Natural killer cell treated with Interleukin-12 subunit alpha and Interleukin-12 subunit beta and Interleukin-15 and Interleukin-18, amount 100 ng/mL, for 72 hours (primary cell): ENCODE measurements at regions not wholly inside any gene's neighbourhood (a gene's known extent, or its start where the extent isn't known, plus 50 kb on each side); places are given as distances from the start of the nearest gene placed in this dataset.
"Not testable (repeated sequence)": the region's sequence is repeated elsewhere in the genome, so short reads cannot be mapped to it uniquely, and the experiment has no call there.

Source experiments
- ATAC-seq, 2 donors: fragments of 150-1000 bp; cut with Tn5 transposase in 1 of 2; sonication (Bioruptor Pico), chemical (Tn5 transposase) in 1 of 2; 2 replicates each; pipeline ENCODE4 v1.10.0; 2021
- DNase-seq: peaks from one replicate; pipeline ENCODE4 v3.0.0; 2022; ENCODE audit warnings: low spot score
- H3K27ac Mint-ChIP-seq, 2 donors: 1 replicate in 1 of 2; 2 replicates in 1 of 2; pipeline ENCODE4 v1.8.0; 2022; ENCODE audit warnings: mixed read lengths in 2 of 2, mild to moderate bottlenecking in 1 of 2, moderate library complexity in 1 of 2
- H3K27me3 Mint-ChIP-seq, 2 donors: 1 replicate in 1 of 2; 2 replicates in 1 of 2; pipeline ENCODE4 v1.8.0; 2022; ENCODE audit warnings: mixed read lengths in 2 of 2
- H3K36me3 Mint-ChIP-seq: one replicate; pipeline ENCODE4 v1.8.0; 2022; ENCODE audit warnings: mixed read lengths
- H3K4me1 Mint-ChIP-seq, 2 donors: 1 replicate in 1 of 2; 2 replicates in 1 of 2; pipeline ENCODE4 v1.8.0; 2022; ENCODE audit warnings: low read depth in 2 of 2, mixed read lengths in 2 of 2, mild to moderate bottlenecking in 1 of 2
- H3K4me3 Mint-ChIP-seq: one replicate; pipeline ENCODE4 v1.8.0; 2022; ENCODE audit warnings: mixed read lengths
- H3K9me3 Mint-ChIP-seq: 2 replicates; pipeline ENCODE4 v1.8.0; 2022; ENCODE audit warnings: mixed read lengths

- Mint-ChIP-seq H3K27me3 (peaks cover 0 to 3% of the 10 kb centered on the region in 2 donors), H3K27ac (no peak overlapping the region), H3K36me3 (peaks cover 3% of the 10 kb centered on the region)
Observed at GRCh38 chr5:100676817-100677631, 141.8 kb downstream of the FAM174A start.

DNA sequence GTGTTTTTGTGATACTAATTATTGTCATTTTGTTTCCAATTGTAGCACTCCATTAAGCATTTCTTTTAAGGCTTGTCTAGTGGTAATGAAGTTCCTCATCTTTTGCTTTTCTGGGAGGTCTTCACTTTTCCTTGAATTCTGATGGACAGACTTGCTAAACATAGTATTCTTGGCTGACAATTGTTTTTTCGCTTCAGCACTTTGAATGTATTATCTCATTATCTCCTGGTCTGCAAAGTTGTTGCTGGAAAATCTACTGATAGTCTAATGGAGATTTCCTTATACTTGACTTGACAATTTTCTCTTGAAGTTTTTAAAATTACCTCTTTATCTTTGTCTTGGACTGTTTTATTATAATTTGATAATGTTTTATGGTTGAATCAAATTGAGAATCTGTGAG, 147.5 kb downstream of the FAM174A start:
- Mint-ChIP-seq H3K4me1 (no peaks in the 10 kb centered on the region), H3K27ac (no peak overlapping the region), H3K4me3 (no peak overlapping the region), H3K36me3 (peaks cover 21% of the 10 kb centered on the region), H3K9me3 (peaks cover 21% of the 10 kb centered on the region), H3K27me3 (peaks cover 0 to 3% of the 10 kb centered on the region in 2 donors)
- ATAC-seq: no peak
- no peak for DNase-seq

More at GRCh38 chr5:100676817-100677631, 141.8 kb downstream of the FAM174A start:
- peaks cover 7% of the 10 kb centered on the region for H3K9me3 Mint-ChIP-seq
- DNase-seq (no peak), ATAC-seq (no peak)
- no peak overlapping the region for H3K4me3 Mint-ChIP-seq
- peaks cover 6 to 10% of the 10 kb centered on the region in 2 donors for H3K4me1 Mint-ChIP-seq

GRCh38 chr5:100683881-100684280, 148.7 kb downstream of the FAM174A start:
- Mint-ChIP-seq H3K4me3 (no peak overlapping the region), H3K27me3 (peaks cover 0 to 3% of the 10 kb centered on the region in 2 donors), H3K4me1 (no peaks in the 10 kb centered on the region), H3K36me3 (peaks cover 21% of the 10 kb centered on the region), H3K27ac (no peak overlapping the region), H3K9me3 (peaks cover 21% of the 10 kb centered on the region)
- ATAC-seq (no peak), DNase-seq (no peak)

DNA sequence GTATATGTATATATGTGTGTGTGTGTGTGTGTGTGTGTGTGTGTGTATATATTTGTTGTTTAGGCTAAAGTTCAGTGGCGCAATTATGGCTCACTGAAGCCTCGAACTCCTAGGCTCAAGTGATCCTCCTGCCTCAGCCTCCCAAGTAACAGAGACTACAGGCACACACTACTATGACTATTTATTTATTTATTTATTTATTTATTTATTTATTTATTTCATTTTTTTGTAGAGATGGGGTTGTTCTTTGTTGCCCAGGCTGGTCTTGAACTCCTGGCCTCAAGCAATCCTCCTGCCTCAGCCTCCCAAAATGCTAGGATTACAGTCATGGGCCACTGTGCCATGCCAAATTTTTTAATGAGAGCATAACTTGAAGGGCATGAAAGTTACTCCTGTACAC, 149.9 kb downstream of the FAM174A start:
- H3K36me3 Mint-ChIP-seq: peaks cover 21% of the 10 kb centered on the region
- ATAC-seq, DNase-seq, H3K4me3 Mint-ChIP-seq, H3K27me3 Mint-ChIP-seq, H3K4me1 Mint-ChIP-seq, H3K27ac Mint-ChIP-seq: not testable (repeated sequence)
- peaks cover 15% of the 10 kb centered on the region for H3K9me3 Mint-ChIP-seq

DNA sequence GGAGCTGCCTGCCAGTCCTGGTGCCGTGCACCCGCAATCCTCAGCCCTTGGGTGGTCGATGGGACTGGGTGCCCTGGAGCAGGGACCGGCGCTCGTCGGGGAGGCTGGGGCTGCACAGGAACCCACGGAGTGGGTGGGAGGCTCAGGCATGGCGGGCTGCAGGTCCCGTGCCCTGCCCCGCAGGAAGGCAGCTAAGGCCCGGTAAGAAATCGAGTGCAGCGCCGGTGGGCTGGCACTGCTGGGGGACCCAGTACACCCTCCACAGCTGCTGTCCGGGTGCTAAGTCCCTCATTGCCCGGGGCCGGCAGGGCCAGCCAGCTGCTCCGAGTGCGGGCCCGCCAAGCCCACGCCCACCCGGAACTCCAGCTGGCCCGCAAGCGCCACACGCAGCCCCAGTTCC, 153.7 kb downstream of the FAM174A start:
- H3K9me3 Mint-ChIP-seq, ATAC-seq: not testable (repeated sequence)

DNA sequence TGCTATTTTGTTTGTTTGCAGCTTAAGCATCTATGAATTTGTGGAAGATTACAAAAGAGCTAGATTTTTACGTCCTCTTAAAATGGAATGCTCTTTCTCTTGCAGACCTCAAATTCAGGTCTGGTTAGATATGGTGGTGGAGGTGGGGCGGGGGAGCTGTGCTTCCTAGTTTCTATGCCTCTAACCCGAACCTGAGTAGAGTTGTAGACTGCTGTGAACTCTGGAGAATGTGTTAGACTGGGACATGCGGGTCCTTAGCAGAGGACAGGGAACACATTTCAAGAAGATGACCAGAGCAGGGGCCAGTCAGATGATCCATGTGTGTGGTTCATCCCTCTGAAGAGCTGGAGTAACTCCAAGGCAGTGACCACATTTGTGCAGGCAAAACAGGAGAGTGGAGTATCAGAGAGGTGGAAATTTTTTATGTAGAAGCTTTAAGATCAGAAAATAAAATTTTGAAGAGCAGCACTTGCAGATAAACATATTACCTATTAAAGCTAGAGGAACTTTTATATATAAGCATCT, 154.9 kb downstream of the FAM174A start:
- DNase-seq (no peak), ATAC-seq (no peak)
- Mint-ChIP-seq H3K4me1 (peaks cover 7 to 13% of the 10 kb centered on the region in 2 donors), H3K4me3 (no peak overlapping the region), H3K27ac (no peak overlapping the region), H3K9me3 (no peaks in the 10 kb centered on the region), H3K36me3 (peaks cover 5% of the 10 kb centered on the region), H3K27me3 (no peaks in the 10 kb centered on the region)

More for the DNA sequence above, 153.7 kb downstream of the FAM174A start:
- not testable (repeated sequence) for DNase-seq, H3K27me3 Mint-ChIP-seq, H3K36me3 Mint-ChIP-seq, H3K4me1 Mint-ChIP-seq, H3K27ac Mint-ChIP-seq, H3K4me3 Mint-ChIP-seq

DNA sequence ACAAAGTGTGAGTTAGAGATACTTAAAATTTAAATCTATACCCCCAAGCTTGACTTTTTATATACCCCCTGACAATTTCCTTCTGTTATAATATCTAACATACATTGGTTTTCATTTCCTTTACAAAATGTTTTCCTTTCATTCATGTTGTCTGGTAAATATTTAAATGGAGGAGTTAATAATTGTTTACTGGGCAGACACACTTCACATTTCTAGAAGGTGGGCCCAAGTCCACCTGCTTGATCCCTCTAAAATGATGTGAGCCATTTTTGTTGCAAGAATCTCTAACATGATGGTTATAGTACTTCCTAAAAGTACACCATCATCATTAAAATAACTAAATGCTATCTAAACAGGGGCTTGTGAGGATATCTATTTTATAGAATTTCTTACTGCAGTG, 155.9 kb downstream of the FAM174A start:
- Mint-ChIP-seq H3K4me1 (peaks cover 11 to 17% of the 10 kb centered on the region in 2 donors), H3K27me3 (no peaks in the 10 kb centered on the region), H3K36me3 (peaks cover 5% of the 10 kb centered on the region), H3K4me3 (no peak overlapping the region), H3K9me3 (no peaks in the 10 kb centered on the region), H3K27ac (no peak overlapping the region)
- DNase-seq: no peak
- no peak for ATAC-seq

- Mint-ChIP-seq H3K4me3 (no peak overlapping the region), H3K36me3 (peaks cover 5% of the 10 kb centered on the region), H3K4me1 (peaks cover 12 to 18% of the 10 kb centered on the region in 2 donors), H3K27ac (no peak overlapping the region), H3K9me3 (no peaks in the 10 kb centered on the region), H3K27me3 (no peaks in the 10 kb centered on the region)
- DNase-seq: no peak
- ATAC-seq: no peak
Observed at GRCh38 chr5:100691548-100691947, 156.4 kb downstream of the FAM174A start.

- Mint-ChIP-seq H3K4me3 (no peak overlapping the region), H3K27ac (peak overlapping the region; percentile 73 to 89), H3K4me1 (peaks cover 12 to 18% of the 10 kb centered on the region in 2 donors), H3K27me3 (no peaks in the 10 kb centered on the region), H3K9me3 (no peaks in the 10 kb centered on the region), H3K36me3 (peaks cover 5% of the 10 kb centered on the region)
- ATAC-seq: peak in 1 of 2 donors; percentile 71
- no peak for DNase-seq
Observed at GRCh38 chr5:100693481-100693880, 158.3 kb downstream of the FAM174A start.

GRCh38 chr5:100694100-100694499, 158.9 kb downstream of the FAM174A start:
- ATAC-seq (peak; percentile 66 to 83), DNase-seq (no peak)
- H3K9me3 Mint-ChIP-seq: no peaks in the 10 kb centered on the region
- peak overlapping the region; percentile 73 to 89 for H3K27ac Mint-ChIP-seq
- H3K36me3 Mint-ChIP-seq: peaks cover 5% of the 10 kb centered on the region
- no peaks in the 10 kb centered on the region for H3K27me3 Mint-ChIP-seq
- H3K4me3 Mint-ChIP-seq: peak overlapping the region; percentile 51
- peaks cover 12 to 18% of the 10 kb centered on the region in 2 donors for H3K4me1 Mint-ChIP-seq

- Mint-ChIP-seq H3K9me3 (peaks cover 11% of the 10 kb centered on the region), H3K4me1 (peaks cover 12 to 18% of the 10 kb centered on the region in 2 donors)
Observed at GRCh38 chr5:100697970-100698369, 162.8 kb downstream of the FAM174A start.

GRCh38 chr5:100706776-100707175, 171.6 kb downstream of the FAM174A start:
- ATAC-seq: peak; percentile 54 to 67
- Mint-ChIP-seq H3K4me3 (peak overlapping the region; percentile 0), H3K4me1 (peaks cover 6 to 15% of the 10 kb centered on the region in 2 donors), H3K27me3 (peaks cover 5 to 6% of the 10 kb centered on the region in 2 donors), H3K36me3 (peaks cover 5% of the 10 kb centered on the region), H3K27ac (peak overlapping the region; percentile 67 to 79), H3K9me3 (peaks cover 10% of the 10 kb centered on the region)
- DNase-seq: no peak

More at GRCh38 chr5:100697970-100698369, 162.8 kb downstream of the FAM174A start:
- no peak for ATAC-seq
- H3K4me3 Mint-ChIP-seq: no peak overlapping the region
- DNase-seq: no peak
- peaks cover 9 to 12% of the 10 kb centered on the region in 2 donors for H3K27me3 Mint-ChIP-seq
- no peak overlapping the region for H3K27ac Mint-ChIP-seq
- peaks cover 10% of the 10 kb centered on the region for H3K36me3 Mint-ChIP-seq

DNA sequence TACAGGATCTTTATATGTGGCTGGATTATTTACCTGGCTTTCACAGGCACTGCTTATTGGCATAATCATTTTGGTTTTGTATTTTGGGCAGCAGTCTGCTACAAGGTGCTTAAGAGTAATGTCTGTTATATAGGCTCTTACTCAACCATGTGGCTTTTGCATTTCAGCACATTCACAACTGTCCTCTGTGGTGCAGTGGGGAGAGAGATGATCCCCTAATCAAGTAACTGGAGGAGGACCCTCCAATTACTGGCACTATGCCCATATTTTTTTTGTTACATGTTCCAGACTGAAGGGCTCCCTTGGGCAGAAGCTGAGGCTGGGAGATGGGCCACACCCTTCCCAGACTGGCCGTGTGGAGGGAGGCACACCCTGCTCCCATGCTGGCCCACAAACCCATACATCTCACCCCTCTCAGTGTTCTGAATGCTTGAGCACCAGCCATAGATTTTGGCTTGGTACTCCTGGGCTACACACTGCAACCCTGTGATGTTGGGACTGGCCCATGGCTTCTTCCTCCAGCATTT, 173.5 kb downstream of the FAM174A start:
- Mint-ChIP-seq H3K4me1 (peaks cover 6 to 15% of the 10 kb centered on the region in 2 donors), H3K36me3 (no peaks in the 10 kb centered on the region)

DNA sequence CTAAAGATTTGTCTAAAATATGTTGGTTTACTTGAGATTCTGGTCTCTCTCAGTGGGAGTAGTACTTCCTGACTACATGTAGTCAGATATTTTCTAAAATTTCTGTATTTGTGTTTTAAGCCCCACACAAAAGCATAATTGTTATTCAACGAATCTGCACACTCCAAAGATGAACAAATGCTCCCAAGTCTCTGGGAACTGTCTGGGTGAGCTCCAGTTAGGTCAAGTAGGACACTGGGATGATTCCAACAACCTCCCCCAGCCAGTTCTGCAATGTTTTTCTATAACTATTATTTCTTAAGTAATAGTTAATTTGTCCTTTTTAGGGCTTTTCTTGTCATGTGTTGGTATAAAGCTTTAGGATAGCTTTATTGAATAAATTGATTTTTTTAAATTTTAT, 174.6 kb downstream of the FAM174A start:
- Mint-ChIP-seq H3K4me3 (no peak overlapping the region), H3K36me3 (no peaks in the 10 kb centered on the region), H3K27ac (no peak overlapping the region), H3K4me1 (peaks cover 6 to 15% of the 10 kb centered on the region in 2 donors), H3K9me3 (peaks cover 3% of the 10 kb centered on the region), H3K27me3 (no peaks in the 10 kb centered on the region)
- DNase-seq (no peak), ATAC-seq (no peak)

More for the DNA sequence above, 173.5 kb downstream of the FAM174A start:
- Mint-ChIP-seq H3K4me3 (no peak overlapping the region), H3K27ac (peak overlapping the region; percentile 10 to 32), H3K9me3 (peaks cover 3% of the 10 kb centered on the region), H3K27me3 (no peaks in the 10 kb centered on the region)
- ATAC-seq: peak in 1 of 2 donors; percentile 48
- no peak for DNase-seq
